HT1080 (cell line): ENCODE measurements at regions not wholly inside any gene's neighbourhood (a gene's known extent, or its start where the extent isn't known, plus 50 kb on each side); places are given as distances from the start of the nearest gene placed in this dataset.

Source experiments
- DNase-seq: peaks from one replicate; pipeline ENCODE4 v3.0.0-alpha.2; 2015; ENCODE audit warnings: low read depth

DNA sequence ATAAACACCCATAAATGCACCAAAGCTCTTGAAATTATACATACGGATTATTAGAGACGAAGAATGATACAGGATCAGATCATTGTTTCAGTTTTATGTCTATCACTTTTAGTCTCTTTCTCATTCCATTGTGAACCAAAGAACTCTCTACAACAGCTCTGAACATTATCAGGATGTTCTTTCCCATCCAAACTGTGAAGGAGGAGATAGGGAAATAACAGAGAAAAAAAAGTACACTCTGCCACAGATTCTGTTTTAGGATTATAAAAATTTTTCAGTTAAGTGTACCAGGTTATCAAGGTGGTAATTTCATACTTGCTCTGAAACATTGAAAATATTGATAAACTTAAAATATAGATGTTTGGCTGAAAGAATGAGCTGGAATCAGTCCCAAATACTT lies 270.9 kb downstream of the MZT1 start:
- no peak for DNase-seq

DNA sequence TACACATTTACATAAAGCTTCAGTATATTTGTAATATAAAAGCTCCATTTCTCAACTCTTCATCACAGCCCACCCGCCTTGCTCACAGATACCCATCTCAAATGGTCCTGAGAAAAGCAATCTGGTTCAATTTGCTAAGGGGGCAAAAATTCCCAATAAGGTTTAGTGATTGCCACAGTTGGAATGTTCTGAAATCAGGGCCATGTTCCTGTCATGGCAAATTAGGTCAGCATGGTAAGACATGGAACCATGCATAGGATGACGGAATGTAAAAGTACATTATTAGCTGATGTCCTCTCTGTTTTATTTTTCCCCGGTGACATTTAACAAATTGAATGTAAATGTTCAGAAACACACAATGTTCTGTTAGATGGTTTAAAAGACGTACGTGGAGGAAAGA lies 274.3 kb downstream of the MZT1 start:
- no peak for DNase-seq

DNA sequence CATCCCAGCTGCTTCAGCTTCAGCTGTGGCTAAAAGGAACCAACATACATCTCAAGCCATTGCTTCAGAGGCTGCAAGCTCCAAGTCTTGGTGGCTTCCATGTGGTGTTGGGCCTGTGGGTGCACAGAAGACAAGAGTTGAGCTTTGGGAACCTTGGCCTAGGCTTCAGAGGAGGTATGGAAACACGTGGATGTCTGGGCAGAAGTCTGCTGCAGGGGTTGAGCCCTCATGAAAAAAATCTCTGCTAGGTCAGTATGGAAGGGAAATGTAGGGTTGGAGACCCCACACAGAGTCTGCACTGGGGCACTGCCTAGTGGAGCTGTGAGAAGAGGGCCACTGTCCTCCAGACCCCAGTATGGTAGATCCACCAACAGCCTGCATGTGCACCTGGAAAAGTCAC lies 279.3 kb downstream of the MZT1 start:
- DNase-seq, result no peak

DNA sequence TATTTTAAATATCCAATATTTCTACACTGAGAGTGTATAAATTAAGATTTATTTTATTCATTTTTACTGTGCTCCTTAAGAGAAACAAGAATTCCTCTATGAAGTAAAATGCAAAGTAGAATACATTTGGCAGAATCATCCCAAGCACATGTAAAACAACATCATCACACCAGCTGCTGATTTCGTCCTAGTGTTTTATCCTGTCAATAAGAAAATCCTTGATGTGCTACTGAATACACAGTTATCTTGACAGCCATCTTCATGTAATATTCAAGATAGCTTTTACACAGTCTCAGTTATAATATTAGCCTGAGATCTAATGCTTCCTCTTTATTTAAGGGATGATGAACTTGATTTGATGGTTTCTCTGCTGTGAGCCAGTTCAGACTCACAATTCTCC lies 282.4 kb downstream of the MZT1 start:
- no peak for DNase-seq

DNA sequence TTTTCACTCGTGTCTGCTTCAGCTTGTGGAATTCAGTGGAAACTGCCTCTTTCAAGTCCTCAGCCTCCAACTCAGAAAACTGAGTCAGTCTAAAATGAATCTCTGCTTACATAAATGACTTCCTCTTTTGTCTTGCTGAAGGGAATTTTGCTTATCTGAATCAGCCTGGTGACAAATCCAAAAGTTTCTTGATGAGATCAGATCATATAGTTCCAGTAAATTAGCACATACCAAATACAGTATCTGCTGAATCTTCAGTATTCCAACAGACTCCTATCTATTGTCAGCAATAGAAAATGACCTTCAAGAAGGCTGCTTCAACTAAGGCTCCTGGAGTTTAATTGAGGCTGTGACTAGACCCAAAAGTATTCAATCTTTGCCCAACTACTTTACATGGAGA lies 290.0 kb downstream of the MZT1 start:
- DNase-seq, result peak; percentile 74

DNA sequence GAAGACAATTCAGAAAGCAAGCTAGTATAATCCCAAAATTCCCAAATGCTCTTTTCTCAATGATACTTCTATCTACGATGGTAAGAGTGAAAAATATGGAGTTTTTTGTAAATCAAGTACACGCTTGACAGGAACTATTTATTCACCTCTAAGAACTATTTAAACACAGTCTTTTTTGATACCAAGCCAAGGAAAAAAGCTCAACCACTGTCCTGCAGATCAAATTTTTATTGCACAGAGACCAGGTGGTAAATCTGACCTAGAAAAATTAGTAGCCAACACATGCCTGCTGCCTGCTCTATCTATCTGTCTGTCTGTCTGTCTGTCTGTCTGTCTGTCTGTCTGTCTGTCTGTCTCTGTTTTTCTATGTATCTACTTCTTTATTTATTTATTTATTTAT lies 292.2 kb downstream of the MZT1 start:
- no peak for DNase-seq

DNA sequence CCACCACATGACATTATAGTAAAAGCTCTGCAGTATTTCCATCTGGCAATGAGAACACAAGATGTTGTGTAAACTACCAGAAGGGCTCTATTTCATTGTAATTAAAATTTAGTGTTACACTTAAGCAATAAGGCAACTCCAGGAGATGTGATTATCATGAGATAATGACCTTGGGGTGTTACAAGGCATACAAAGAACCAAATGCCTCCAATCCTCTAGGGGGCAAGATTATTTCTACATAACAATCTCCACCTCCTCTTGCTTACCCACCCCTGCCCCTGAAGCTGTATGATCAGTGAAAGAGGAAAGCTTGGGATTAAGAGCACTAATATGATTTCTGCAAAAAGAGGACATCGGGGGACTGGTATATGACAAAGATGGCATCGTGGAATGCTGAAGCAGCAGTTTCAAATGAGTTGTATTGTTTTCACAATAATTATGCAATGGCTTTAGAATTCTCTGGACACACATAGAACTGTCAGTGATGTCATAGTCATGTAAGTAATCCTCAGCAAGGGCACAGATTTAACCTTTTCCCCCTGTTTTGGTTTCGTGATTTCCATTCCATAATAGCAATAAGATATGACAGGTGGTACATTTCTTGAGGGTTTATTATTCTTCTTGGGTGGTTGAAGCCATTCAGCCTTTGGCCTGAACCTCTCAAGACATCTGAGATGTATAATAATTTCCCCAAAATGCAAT lies 295.3 kb downstream of the MZT1 start:
- DNase-seq, result no peak

DNA sequence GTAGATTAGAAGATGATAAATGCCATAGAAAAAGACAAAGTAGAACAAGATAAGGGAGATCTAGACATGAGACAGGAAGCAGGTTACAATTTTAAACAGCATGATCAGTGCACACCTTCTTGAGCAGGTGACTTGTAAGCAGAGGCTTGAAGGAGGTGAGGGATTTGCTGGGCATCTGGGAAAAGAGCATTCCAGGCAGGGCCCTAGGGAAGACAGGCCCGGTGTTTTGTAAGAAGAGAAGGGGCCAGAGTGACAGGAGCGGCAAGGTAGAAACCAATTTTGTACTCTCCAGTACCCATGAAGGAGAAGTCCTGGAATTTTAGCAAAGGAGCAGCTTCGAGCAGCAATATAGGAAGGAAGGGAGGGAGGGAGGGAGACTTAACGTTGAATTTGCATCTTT lies 296.5 kb downstream of the MZT1 start:
- no peak for DNase-seq

DNA sequence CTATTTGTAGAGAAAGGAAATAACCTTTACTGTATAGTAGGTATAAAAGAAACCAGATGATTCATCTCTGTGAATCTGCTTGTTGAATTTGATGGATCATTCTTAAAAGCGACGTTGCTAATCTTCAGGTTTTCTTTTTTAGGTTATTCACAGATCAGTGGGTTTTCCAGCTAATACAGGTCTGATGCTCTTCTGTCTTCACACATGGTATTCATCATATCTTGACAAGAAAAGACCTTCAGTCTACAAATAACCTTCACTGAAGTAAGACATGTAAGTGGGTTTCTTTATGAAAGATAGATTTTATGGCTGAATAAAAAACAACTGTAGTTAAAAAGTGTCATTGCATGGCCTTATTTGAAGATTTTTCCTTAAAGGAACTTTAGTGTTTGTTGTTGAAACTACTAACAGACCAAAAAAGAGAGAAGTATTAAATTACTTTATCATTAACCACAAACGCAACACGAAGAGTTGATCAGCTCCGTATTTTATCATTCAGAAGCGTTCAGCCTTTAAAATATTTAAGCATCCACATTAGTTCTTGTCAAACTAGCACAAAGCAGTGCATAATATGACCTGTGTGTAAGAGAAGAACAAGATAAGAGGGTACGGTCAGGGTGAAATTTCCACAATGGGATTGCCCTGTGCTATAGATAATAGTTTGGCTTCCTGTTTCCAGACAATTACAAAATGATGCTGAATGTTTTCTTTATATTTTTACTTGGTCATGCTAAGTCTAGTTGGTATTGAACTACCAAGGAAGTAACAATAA lies 299.5 kb downstream of the MZT1 start:
- DNase-seq, result no peak

DNA sequence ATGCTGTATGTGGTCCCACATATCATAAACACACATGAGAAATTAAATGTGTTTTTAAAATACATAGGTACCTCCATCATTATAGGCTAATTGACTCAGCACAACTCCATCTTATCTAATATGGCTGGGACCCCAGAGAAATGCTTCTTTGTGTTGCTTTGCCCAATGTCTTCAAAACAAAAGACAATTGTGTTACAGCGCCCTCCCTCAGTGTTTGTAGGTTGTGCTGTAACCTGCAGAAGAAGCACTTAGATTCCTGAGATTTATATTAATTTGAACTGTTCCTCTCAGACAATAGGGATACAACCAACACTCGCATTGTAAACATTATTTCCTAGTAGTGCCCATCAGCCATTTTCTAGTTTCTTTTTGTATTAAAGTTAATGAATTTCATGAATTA lies 303.4 kb downstream of the MZT1 start:
- no peak for DNase-seq

DNA sequence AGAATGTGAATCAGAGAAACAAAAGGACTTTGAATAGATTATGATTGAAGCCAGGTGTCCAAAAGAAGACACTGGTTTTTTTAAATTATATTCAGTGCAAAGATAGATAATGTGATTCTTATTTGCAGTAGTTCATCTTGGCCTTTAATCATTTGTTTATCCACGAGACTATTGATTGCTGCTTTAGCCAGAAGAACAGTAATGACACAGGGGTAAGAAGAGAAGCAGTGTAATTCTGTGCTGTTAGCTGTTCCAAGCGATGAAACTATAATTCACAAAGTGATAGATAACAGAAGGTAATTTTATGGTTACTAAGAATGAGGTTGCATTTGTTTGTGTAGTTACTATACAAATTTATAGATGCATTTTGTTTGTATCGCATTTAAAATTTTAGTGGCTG lies 311.6 kb downstream of the MZT1 start:
- no peak for DNase-seq

DNA sequence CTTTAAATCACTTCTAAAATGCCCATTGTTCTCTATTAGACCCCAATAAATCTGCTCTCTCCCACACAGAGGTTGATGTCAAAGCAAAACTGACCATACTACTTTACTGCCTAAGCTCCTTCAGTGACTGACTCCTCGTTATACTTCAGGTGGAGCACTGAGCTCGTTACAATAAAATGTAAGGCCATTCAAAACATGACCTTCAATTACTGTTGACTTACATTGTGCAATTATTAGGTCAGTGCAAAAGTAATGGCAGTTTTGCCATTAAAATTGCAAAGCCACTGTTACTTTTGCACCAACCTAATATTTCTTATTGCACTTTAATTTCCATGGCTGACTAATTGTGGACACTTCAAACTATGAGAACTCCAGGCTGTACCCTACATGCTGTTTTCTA lies 314.9 kb downstream of the MZT1 start:
- DNase-seq, result no peak

DNA sequence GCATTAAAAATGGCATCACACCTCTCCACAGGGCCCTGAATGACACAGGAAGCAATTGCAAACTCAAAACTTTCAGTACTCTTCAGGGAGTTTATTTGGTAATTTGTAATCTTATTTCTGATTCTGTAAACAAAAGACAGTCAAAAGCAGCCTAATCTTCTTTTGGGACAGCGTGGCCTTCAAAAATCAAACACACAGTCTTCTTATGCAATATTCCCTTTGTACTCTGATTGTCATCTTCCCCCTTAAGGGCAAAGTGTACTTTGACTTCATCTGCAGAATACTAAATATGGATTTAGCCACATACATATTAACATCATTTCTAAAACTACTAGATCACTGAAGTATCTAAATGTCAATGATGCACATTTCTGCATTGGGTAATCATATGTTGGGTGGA lies 322.0 kb downstream of the MZT1 start:
- no peak for DNase-seq

DNA sequence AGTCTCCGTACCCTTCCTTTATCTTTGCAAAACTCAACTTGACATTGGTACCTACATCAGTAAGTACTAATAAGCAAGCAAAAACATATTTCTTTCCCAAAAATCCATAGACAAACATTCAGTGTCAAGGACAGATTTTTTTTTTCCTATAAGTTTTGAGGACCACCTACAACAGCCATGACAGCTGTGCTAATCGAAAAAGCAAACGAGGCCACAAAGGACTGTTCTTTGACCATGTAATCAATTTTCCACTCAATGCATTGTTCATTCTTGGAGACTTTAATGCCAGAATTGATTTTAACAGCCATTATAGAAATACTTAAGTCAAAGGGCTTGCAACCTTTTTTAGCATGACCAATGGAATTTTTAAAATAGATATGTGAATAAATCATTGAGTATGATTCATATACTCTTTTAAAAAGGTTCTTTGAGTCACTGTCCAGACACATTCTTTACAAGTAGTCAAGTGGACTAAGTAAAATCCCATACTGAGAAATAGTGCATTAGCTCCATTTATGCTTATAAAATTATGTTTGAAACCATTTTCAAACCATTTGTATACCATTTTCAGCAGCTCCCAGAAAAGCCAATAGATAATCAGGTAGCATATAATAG lies 323.9 kb downstream of the MZT1 start:
- no peak for DNase-seq

DNA sequence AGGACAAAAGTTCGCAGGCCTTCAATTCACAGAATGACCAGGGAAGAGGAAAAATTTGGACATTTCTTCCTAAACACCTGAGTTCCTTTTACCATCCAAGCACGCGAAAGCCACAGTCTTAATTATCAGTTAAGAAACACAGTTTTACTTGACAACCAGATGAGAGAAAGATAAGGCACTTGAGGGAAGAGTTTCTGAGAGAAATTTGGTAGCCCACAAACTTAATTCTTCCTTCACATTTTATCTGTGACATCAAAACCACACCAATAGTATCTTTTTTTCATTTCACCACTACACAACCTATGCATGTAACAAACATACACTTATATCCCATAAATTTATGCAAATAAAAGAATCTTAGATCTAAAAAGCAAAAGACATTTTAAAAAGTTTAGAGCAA lies 326.6 kb downstream of the MZT1 start:
- no peak for DNase-seq

DNA sequence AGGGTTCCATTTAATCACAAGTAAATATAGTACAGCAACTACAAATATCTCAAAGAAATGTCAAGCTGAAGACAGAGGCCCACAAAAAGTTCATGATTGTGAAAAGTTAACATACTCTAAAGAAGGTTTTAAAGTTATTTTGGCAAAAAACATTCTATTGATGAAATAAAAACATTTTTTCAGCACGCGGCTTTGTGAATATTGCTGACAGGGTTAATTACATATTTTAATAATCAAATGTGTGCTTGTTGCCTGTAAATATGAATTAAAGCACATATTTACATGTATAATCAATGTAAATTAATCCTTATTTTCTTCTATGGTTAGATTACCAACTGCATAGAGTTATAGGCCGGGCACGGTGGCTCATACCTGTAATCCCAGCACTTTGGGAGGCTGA lies 328.1 kb downstream of the MZT1 start:
- no peak for DNase-seq

DNA sequence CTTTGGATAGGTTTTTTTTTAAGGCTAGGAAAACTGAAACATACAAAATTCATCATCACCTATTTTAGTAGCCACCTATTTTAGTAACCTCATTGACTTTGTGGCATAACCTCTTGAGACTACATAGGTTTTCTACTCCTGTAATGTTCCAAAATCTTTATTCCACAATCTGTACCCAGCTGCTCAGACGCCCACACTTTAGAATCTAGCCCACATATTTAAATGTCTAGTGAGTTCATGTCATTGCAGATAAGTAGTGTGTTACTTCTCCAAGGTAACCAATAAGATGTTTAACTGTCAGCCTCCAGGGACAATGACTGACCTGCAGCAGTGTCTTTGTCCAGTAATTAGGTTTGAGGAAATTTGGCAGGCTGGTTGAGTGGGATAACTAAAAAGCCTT lies 330.2 kb downstream of the MZT1 start:
- DNase-seq, result no peak

DNA sequence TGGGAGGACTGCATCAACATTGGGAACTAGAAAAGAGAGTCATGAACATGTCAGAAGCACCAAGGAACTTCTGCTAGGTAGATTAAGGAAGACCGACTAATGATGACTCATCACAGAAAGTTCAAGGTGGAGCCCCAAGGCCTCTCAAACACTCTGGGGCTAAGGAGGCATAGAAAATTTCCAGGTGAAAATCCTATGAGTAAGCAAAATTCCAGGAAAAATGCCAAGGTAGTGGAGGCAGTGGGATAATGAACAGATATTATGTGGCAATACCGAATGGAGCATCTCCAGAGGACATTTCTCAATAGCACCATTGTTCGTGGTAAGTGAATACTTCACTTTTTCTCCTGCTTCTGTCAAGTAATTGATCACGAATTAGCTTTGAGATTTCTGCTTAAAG lies 336.5 kb downstream of the MZT1 start:
- peak; percentile 91 for DNase-seq

DNA sequence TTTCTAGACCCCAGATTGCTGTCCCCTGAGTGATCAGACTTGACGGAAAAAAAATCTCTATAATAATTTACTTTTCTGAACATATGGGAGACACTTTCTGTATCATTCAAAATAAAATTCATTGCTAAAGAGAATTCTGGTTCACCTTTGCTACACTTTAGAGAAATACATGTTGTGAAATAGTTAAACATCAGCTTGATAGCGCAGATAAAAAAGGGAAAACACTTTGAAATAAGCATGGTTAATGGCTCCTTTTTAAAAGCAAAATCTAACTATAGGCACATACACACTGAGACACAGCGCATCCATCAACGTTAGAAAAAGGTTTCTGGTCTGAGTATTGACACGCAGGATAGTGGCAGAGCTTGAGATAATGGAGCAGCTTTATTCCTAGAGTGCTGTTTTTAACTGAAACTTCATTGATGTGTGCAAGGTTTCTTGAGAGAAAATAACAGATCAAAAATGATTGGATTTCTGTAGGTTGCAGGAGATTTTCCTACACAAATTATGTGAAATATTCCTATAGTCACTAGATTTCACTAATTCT lies 341.2 kb downstream of the MZT1 start:
- DNase-seq, result no peak

DNA sequence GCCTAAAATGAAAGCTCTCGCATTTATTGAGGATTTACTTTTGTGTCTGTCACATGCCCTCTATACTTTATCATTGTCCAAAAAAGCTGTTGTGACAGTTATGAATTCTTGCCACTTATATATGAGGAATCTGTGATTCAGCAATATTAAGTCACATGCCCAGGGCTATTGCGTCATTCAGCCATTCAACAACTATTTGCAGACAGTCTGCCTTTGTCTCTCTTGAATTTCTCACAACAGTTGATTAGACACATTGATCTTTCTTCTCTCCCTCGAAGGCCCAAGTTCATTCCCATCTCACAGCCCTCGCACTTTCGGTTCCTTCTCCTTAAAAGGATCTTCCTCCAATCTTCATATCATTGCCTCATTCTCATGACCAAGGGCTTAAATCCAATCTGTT lies 342.6 kb downstream of the MZT1 start:
- DNase-seq, result peak; percentile 35

DNA sequence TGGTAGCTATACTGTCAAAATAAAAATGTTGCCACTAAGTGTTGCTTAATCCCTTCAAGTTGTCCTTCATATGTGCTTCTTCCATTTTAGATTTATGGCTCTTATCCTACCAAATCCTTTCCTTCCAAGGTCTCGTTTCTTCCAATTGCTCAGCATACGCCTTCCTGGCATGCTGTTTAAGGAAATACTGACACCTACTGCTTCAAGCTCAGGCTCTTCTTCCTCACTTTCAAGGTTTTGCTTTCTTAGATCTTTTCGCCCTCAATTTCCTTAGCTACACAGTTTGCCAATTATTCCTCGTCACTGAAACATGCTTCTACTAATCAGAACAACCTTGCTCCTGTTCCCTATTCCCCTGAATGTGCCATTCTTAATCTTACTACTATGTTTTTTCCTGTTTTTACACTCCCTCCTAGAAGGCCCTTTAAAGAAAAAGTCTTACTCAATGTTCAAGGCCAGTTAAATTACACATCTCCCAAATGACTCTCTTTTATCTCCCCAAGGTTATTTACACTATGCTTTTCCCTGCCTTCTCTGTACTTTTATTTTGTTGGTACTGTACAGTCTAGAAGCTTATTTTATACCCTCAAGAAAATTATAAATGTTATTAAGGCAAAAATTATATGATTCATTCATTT lies 343.1 kb downstream of the MZT1 start:
- no peak for DNase-seq

DNA sequence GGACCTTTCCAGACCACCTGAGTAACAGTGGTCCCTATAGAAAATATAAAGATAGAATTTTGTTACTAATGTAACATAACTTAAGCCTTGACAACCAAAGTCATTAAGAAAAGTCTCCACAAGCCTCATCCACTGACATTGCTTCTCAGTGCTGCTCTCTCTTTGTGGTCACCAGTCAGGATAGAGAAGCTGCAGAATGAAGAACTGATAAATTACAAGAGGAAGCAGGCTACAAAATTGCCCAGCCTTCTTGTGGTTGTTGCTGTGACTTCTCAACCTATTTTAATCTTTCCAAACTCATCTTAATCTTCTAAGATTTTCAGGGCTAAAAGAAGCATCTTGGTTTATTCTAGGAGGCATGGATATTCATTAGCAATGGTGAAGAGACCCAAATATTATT lies 343.8 kb downstream of the MZT1 start:
- no peak for DNase-seq
